ENCODE measurements at regions not wholly inside any gene's neighbourhood (a gene's known extent, or its start where the extent isn't known, plus 50 kb on each side); places are given as distances from the start of the nearest gene placed in this dataset.

DNA sequence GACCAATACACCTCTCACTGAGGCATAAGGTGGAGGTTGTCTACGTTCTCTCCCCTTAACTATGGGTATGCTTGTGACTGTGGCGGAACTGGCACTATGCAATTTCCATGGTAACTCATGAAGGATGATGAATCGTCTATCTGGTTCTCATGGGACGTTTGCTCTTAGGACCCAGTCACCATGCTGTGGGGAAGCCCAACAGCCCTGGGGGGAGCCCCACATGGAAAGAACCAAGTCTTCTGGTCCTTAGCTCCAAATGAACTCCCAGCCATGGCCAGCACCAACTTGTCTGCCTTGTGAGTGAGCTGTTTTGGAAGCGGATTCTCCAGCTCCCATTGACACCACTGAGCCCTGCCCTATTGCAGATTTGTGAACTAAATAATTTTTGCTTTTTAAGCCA, 188.7 kb upstream of the S1PR3 start:
- H3K79me1 ChIP-seq (ENCODE audit: low read depth, low read length) = no peaks in the 10 kb centered on the region
- no peak overlapping the region for H2BK5ac ChIP-seq (ENCODE audit: low read length)
- peaks cover 2 to 6% of the 10 kb centered on the region in 2 donors for H3K9me3 ChIP-seq (replicated peaks in 1 of 2; ENCODE audit: control insufficient read depth in 2 of 2, insufficient read depth in 1 of 2, low read depth in 1 of 2, low read length in 2 of 2)
- no peak overlapping the region for H3K14ac ChIP-seq (ENCODE audit: low read length)
- no peak overlapping the region for H3K4me2 ChIP-seq (ENCODE audit: insufficient read depth, low read length, poor library complexity, severe bottlenecking)
- no peak overlapping the region for H3K4me3 ChIP-seq (ENCODE audit: low read length in 2 of 2)
- H3K27me3 ChIP-seq (ENCODE audit: control insufficient read depth in 3 of 3, insufficient read depth in 3 of 3, low read depth in 1 of 3, low read length in 3 of 3) = no peaks in the 10 kb centered on the region
- H3K23ac ChIP-seq (ENCODE audit: low read depth, low read length, poor library complexity) = no peak overlapping the region
- peaks cover 0 to 4% of the 10 kb centered on the region in 2 donors for H3K4me1 ChIP-seq (ENCODE audit: control insufficient read depth in 2 of 2, insufficient read depth in 1 of 2, low read depth in 1 of 2, low read length in 2 of 2)
- no peak overlapping the region for H4K8ac ChIP-seq (ENCODE audit: low read depth, low read length)
- no peak overlapping the region for H2BK12ac ChIP-seq (ENCODE audit: low read length)
- H3K18ac ChIP-seq (ENCODE audit: low read length) = no peak overlapping the region
- no CpG with 5 or more reads among the region's 5 CpGs for WGBS, 2 donors (ENCODE audit: extremely low coverage in 2 of 2, insufficient read length in 2 of 2, insufficient replicate concordance in 1 of 2)
- no peaks in the 10 kb centered on the region for H3K36me3 ChIP-seq (replicated peaks in 1 of 2; ENCODE audit: control insufficient read depth in 2 of 2, insufficient read depth in 2 of 2, low read length in 2 of 2)
- no peak overlapping the region for H4K91ac ChIP-seq (ENCODE audit: low read depth, low read length, poor library complexity)
- H2BK15ac ChIP-seq (ENCODE audit: low read length) = no peak overlapping the region
- no peak overlapping the region for H3K4ac ChIP-seq (ENCODE audit: low read length)
- H2BK120ac ChIP-seq (ENCODE audit: low read depth, low read length) = no peak overlapping the region
- no peak overlapping the region for H2AK5ac ChIP-seq (ENCODE audit: low read depth, low read length)
- no peak overlapping the region for H3K9ac ChIP-seq (ENCODE audit: low read depth, low read length, poor library complexity)
- H2AFZ ChIP-seq (ENCODE audit: low read length) = no peak overlapping the region
- no peak for DNase-seq (ENCODE audit: low spot score)
- H3K27ac ChIP-seq (replicated peaks; ENCODE audit: low read length) = no peak overlapping the region

- H3K4ac ChIP-seq (ENCODE audit: low read length) = no peak overlapping the region
- H3K4me1 ChIP-seq (ENCODE audit: control insufficient read depth in 2 of 2, insufficient read depth in 1 of 2, low read depth in 1 of 2, low read length in 2 of 2) = peaks cover 0 to 4% of the 10 kb centered on the region in 2 donors
- no peak overlapping the region for H3K18ac ChIP-seq (ENCODE audit: low read length)
- H2AK5ac ChIP-seq (ENCODE audit: low read depth, low read length) = no peak overlapping the region
- DNase-seq (ENCODE audit: low spot score) = no peak
- H2BK5ac ChIP-seq (ENCODE audit: low read length) = no peak overlapping the region
- H3K79me1 ChIP-seq (ENCODE audit: low read depth, low read length) = no peaks in the 10 kb centered on the region
- H3K4me3 ChIP-seq (ENCODE audit: low read length in 2 of 2) = no peak overlapping the region
- no peaks in the 10 kb centered on the region for H3K36me3 ChIP-seq (replicated peaks in 1 of 2; ENCODE audit: control insufficient read depth in 2 of 2, insufficient read depth in 2 of 2, low read length in 2 of 2)
- no peak overlapping the region for H3K9ac ChIP-seq (ENCODE audit: low read depth, low read length, poor library complexity)
- H2BK15ac ChIP-seq (ENCODE audit: low read length) = no peak overlapping the region
- H3K14ac ChIP-seq (ENCODE audit: low read length) = no peak overlapping the region
- H3K27me3 ChIP-seq (ENCODE audit: control insufficient read depth in 3 of 3, insufficient read depth in 3 of 3, low read depth in 1 of 3, low read length in 3 of 3) = no peaks in the 10 kb centered on the region
- no peak overlapping the region for H3K4me2 ChIP-seq (ENCODE audit: insufficient read depth, low read length, poor library complexity, severe bottlenecking)
- no peak overlapping the region for H4K91ac ChIP-seq (ENCODE audit: low read depth, low read length, poor library complexity)
- no peak overlapping the region for H2BK12ac ChIP-seq (ENCODE audit: low read length)
- H3K9me3 ChIP-seq (replicated peaks in 1 of 2; ENCODE audit: control insufficient read depth in 2 of 2, insufficient read depth in 1 of 2, low read depth in 1 of 2, low read length in 2 of 2) = peaks cover 1 to 2% of the 10 kb centered on the region in 2 donors
- no peak overlapping the region for H3K27ac ChIP-seq (replicated peaks; ENCODE audit: low read length)
- WGBS, 2 donors (ENCODE audit: extremely low coverage in 2 of 2, insufficient read length in 2 of 2, insufficient replicate concordance in 1 of 2) = no CpG with 5 or more reads among the region's 4 CpGs
- no peak overlapping the region for H2AFZ ChIP-seq (ENCODE audit: low read length)
- no peak overlapping the region for H4K8ac ChIP-seq (ENCODE audit: low read depth, low read length)
- no peak overlapping the region for H2BK120ac ChIP-seq (ENCODE audit: low read depth, low read length)
- H3K23ac ChIP-seq (ENCODE audit: low read depth, low read length, poor library complexity) = no peak overlapping the region
These were observed 187.6 kb upstream of the S1PR3 start for GRCh38 chr9:88803546-88804253.

DNA sequence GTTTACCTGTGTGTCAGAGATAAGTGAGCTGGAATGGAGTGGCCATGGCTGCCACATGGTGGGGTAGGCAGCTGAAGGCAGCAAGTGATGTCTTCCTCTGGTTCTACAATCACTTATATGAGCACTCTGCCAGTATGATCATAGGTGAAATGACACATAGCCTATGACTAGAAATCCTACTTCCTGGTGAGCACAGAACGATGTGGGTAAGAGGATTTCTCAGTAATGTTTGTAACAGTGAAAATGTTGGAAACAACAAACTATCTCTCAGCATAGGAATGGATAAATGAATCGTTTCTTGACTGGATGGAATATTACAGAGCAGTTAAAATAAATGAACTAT, 187.0 kb upstream of the S1PR3 start:
- no peak overlapping the region for H3K4me2 ChIP-seq (ENCODE audit: insufficient read depth, low read length, poor library complexity, severe bottlenecking)
- H3K79me1 ChIP-seq (ENCODE audit: low read depth, low read length) = no peaks in the 10 kb centered on the region
- H3K36me3 ChIP-seq (replicated peaks in 1 of 2; ENCODE audit: control insufficient read depth in 2 of 2, insufficient read depth in 2 of 2, low read length in 2 of 2) = no peaks in the 10 kb centered on the region
- no peak overlapping the region for H4K91ac ChIP-seq (ENCODE audit: low read depth, low read length, poor library complexity)
- H3K27me3 ChIP-seq (ENCODE audit: control insufficient read depth in 3 of 3, insufficient read depth in 3 of 3, low read depth in 1 of 3, low read length in 3 of 3) = no peaks in the 10 kb centered on the region
- no peak overlapping the region for H3K18ac ChIP-seq (ENCODE audit: low read length)
- H3K4me3 ChIP-seq (ENCODE audit: low read length in 2 of 2) = no peak overlapping the region
- no peak overlapping the region for H4K8ac ChIP-seq (ENCODE audit: low read depth, low read length)
- H3K14ac ChIP-seq (ENCODE audit: low read length) = no peak overlapping the region
- no peak overlapping the region for H2BK5ac ChIP-seq (ENCODE audit: low read length)
- no peak overlapping the region for H3K9ac ChIP-seq (ENCODE audit: low read depth, low read length, poor library complexity)
- H2AFZ ChIP-seq (ENCODE audit: low read length) = no peak overlapping the region
- H3K27ac ChIP-seq (replicated peaks; ENCODE audit: low read length) = no peak overlapping the region
- H3K9me3 ChIP-seq (replicated peaks in 1 of 2; ENCODE audit: control insufficient read depth in 2 of 2, insufficient read depth in 1 of 2, low read depth in 1 of 2, low read length in 2 of 2) = peaks cover 0 to 2% of the 10 kb centered on the region in 2 donors
- no peak overlapping the region for H2BK15ac ChIP-seq (ENCODE audit: low read length)
- H3K23ac ChIP-seq (ENCODE audit: low read depth, low read length, poor library complexity) = no peak overlapping the region
- H2AK5ac ChIP-seq (ENCODE audit: low read depth, low read length) = no peak overlapping the region
- DNase-seq (ENCODE audit: low spot score) = no peak
- no peak overlapping the region for H2BK120ac ChIP-seq (ENCODE audit: low read depth, low read length)
- H2BK12ac ChIP-seq (ENCODE audit: low read length) = no peak overlapping the region
- WGBS, 2 donors (ENCODE audit: extremely low coverage in 2 of 2, insufficient read length in 2 of 2, insufficient replicate concordance in 1 of 2) = no CpG with 5 or more reads among the region's 2 CpGs
- peaks cover 0 to 4% of the 10 kb centered on the region in 2 donors for H3K4me1 ChIP-seq (ENCODE audit: control insufficient read depth in 2 of 2, insufficient read depth in 1 of 2, low read depth in 1 of 2, low read length in 2 of 2)
- no peak overlapping the region for H3K4ac ChIP-seq (ENCODE audit: low read length)

- Histone ChIP-seq H3K27ac (replicated peaks; ENCODE audit: low read length) (no peak overlapping the region), H3K9ac (ENCODE audit: low read depth, low read length, poor library complexity) (no peak overlapping the region), H3K27me3 (ENCODE audit: control insufficient read depth in 3 of 3, insufficient read depth in 3 of 3, low read depth in 1 of 3, low read length in 3 of 3) (no peaks in the 10 kb centered on the region), H4K91ac (ENCODE audit: low read depth, low read length, poor library complexity) (no peak overlapping the region), H3K4ac (ENCODE audit: low read length) (no peak overlapping the region), H3K18ac (ENCODE audit: low read length) (no peak overlapping the region), H2BK120ac (ENCODE audit: low read depth, low read length) (no peak overlapping the region), H3K4me3 (ENCODE audit: low read length in 2 of 2) (no peak overlapping the region), H2BK5ac (ENCODE audit: low read length) (no peak overlapping the region), H2AK5ac (ENCODE audit: low read depth, low read length) (no peak overlapping the region), H2BK12ac (ENCODE audit: low read length) (no peak overlapping the region), H2BK15ac (ENCODE audit: low read length) (no peak overlapping the region), H3K4me1 (ENCODE audit: control insufficient read depth in 2 of 2, insufficient read depth in 1 of 2, low read depth in 1 of 2, low read length in 2 of 2) (no peaks in the 10 kb centered on the region), H3K23ac (ENCODE audit: low read depth, low read length, poor library complexity) (no peak overlapping the region), H4K8ac (ENCODE audit: low read depth, low read length) (no peak overlapping the region), H3K79me1 (ENCODE audit: low read depth, low read length) (no peaks in the 10 kb centered on the region), H3K9me3 (replicated peaks in 1 of 2; ENCODE audit: control insufficient read depth in 2 of 2, insufficient read depth in 1 of 2, low read depth in 1 of 2, low read length in 2 of 2) (peaks cover 0 to 2% of the 10 kb centered on the region in 2 donors), H3K4me2 (ENCODE audit: insufficient read depth, low read length, poor library complexity, severe bottlenecking) (no peak overlapping the region), H3K36me3 (replicated peaks in 1 of 2; ENCODE audit: control insufficient read depth in 2 of 2, insufficient read depth in 2 of 2, low read length in 2 of 2) (no peaks in the 10 kb centered on the region), H2AFZ (ENCODE audit: low read length) (no peak overlapping the region), H3K14ac (ENCODE audit: low read length) (no peak overlapping the region)
- no CpG with 5 or more reads among the region's 7 CpGs for WGBS, 2 donors (ENCODE audit: extremely low coverage in 2 of 2, insufficient read length in 2 of 2, insufficient replicate concordance in 1 of 2)
- no peak for DNase-seq (ENCODE audit: low spot score)
These were observed 185.9 kb upstream of the S1PR3 start for GRCh38 chr9:88805217-88805943.
